Hypothalamus (tissue), 51 donors: ENCODE measurements at regions not wholly inside any gene's neighbourhood (a gene's known extent, or its start where the extent isn't known, plus 50 kb on each side); places are given as distances from the start of the nearest gene placed in this dataset.

Experiments used
- DNase-seq, 51 donors: peaks; one replicate each; lab custom pipeline; 2025; lab: John Stamatoyannopoulos, UW

GRCh38 chr6:7468382-7469081, 72.9 kb upstream of the DSP start:
- peak in 6 of 51 donors; percentile 8 to 71 (median 37) for DNase-seq

DNA sequence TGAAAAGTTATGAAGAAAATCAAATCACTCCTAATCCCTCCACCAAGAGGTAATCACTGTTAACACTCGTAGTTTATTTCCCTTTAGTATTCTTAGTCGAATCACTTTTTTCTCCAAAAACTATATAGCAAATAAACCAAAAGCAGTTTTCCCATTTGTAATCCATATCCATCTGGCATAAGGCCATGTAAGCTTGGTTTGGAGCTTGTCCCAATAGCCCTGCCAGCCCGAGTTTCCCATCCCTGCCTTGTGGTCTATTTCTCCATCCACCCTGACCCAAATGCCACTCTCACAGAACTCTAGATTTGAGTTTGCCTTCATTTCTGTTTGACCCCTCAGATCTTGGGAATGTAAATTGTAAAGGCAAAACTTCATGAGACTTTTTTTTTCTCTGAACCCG, 71.8 kb upstream of the DSP start:
- no peak for DNase-seq

DNA sequence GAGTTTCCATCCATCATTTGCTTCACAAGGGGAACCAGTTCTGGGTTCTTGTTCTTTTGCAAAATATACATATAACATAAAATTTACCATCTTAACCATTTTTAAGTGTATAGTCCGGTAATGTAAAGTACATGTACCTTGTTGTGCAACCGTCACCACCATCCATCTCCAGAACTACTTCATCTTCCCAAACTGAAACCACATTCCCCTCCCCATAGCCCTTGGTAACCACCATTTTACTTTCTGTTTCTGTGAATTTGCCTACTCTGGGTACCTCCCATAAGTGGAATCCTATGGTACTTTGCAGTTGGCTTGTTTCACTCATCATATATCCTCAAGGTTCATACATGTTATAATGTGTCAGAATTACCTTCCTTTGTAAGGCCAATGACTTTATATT, 70.3 kb upstream of the DSP start:
- DNase-seq: no peak

DNA sequence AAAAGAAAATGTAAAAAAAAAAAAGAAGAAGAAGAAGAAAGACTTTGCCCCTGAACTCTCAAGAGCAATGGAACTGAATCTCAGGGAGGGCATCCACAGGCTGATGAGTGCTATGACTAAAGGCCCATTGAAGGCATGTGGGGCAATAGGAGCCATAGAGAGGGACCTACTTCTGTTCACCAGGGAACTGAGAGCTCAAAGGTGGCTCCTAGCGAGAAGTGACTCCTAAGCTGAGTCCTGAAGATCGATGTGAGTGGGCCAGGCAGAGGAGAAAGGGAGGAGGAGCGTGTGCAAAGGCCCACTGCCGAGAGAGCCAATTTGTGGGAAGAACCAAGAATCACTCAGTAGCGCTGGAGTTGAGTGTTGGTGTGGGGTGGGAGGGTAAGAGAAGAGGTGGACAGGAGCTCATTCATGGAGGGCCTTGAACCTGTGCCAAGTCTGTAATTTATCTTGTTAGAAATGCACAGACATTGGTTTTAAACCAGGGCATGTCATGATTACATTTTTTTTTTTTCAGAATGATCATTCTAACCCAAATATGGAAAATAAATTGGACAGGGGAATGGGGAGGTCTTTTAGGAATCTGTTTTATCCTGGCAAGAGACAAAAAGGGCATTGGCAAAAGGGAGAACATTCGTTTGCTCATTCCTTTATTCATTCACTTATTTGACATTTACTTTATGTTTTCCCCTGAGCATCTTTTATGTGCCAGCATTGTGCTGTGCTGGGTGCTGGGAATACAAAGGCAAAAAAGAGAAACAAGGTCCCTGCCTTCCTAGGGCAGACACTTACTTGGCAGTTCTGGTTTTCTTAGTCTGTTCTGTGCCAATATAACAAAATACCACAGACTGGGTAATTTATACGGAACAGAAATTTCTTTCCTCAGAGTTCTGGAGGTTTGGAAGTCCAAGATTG, 67.4 kb upstream of the DSP start:
- no peak for DNase-seq

GRCh38 chr6:7475081-7475480, 66.4 kb upstream of the DSP start:
- DNase-seq: no peak

DNA sequence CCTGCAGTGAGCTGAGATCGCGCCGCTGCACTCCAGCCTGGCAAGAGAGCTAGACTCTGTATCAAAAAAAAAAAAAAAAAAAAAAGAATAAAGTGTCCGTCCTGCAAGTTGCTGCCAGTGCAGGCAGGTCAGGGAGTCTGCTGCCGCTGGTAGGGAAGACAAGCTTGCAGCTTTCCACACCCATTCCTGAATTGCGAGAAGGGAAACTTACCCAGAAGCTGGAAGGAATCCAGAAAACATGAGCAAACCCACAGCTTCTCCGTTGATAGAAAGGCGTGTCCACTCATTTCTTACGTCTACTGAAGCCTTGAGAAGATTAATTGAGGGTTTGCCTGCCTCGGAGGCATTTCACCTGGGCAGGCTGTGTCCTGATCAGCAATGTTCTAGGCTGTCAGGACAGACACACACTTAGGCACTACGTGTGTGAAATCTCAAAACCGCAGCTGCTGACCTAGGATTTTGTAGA, 61.6 kb upstream of the DSP start:
- DNase-seq: no peak

DNA sequence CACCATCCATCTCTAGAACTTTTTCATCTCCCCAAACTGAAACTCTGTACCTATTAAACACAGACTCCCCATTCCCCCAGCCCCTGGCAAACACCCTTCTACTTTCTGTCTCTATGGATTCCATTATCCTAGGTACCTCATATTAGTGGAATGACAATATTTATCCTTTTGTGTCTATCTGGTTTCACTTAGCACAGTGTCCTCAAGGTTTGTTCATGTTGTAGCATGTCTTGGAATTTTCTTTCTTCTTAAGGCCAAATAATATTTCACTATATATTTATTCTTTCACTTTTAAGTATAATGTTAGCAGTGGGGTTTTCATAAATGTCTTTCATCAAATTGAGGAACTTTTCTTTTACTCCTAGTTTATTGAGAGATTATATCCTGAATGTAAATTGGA, 56.8 kb upstream of the DSP start:
- DNase-seq: no peak

DNA sequence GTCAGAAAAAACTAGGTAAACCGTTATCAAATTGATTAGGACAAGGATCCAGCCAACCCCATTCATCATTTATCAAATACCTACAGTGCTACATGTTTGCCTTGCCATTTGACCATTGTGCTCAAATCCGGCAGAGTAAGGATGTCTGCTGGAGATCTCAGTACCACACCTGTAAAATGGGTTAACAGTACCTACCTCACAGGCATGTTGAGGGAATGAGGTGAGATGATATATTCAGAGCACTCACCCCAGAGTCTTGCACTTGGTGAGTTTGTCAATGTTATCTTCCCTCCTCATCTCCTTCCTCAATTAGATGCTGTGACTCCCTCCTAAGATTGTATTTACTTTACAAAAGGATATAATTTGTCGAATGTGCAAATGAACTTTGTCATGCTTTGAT, 54.5 kb upstream of the DSP start:
- DNase-seq: no peak

GRCh38 chr6:7488494-7488893, 53.0 kb upstream of the DSP start:
- DNase-seq: no peak

- DNase-seq: no peak
These were observed 52.1 kb upstream of the DSP start for GRCh38 chr6:7489376-7489775.
